ENCODE measurements at regions not wholly inside any gene's neighbourhood (a gene's known extent, or its start where the extent isn't known, plus 50 kb on each side); places are given as distances from the start of the nearest gene placed in this dataset.

GRCh38 chr1:163970151-163970550 is 588.8 kb upstream of the PBX1 start:
- POLR2A ChIA-PET: no interaction called here
- no TSS peak for BruUV-seq (replicated peaks)
- no peak overlapping the region for H3K4me3 ChIP-seq (ENCODE audit: low read depth in 2 of 2, low read length in 2 of 2)
- H3K4me1 ChIP-seq (ENCODE audit: control insufficient read depth, insufficient read depth, low read length): no peaks in the 10 kb centered on the region
- DNase-seq (ENCODE audit: low read depth, low spot score): no peak
- ATAC-seq: no peak
- no peaks in the 10 kb centered on the region for H3K27me3 ChIP-seq (ENCODE audit: control insufficient read depth, insufficient read depth, low read length)
- H3K36me3 ChIP-seq (ENCODE audit: control insufficient read depth, insufficient read depth, low read length): no peaks in the 10 kb centered on the region
- in situ Hi-C loops (cut with HindIII; ENCODE audit: low pct_unique_long_range_greater_than_20kb, low sequenced_read_pairs) (no loop called here), intact Hi-C loops (cut with micrococcal nuclease; ENCODE audit: unreplicated experiment) (no loop called here)
- TF ChIP-seq TCF7L2 (IDR thresholded peaks at IDR 0.05; ENCODE audit: low read depth, low read length) (no peak), SIN3A (IDR thresholded peaks at IDR 0.05; ENCODE audit: borderline replicate concordance, insufficient read depth, low read depth, low read length) (no peak), CTCF (IDR thresholded peaks at IDR 0.05) (no peak), REST (IDR thresholded peaks at IDR 0.05; ENCODE audit: insufficient read depth in 1 of 2, low read depth in 2 of 2, low read length in 1 of 2) (no peak), POLR2AphosphoS5 (IDR thresholded peaks at IDR 0.05; ENCODE audit: low read depth, low read length) (no peak)
- no peak overlapping the region for H3K27ac ChIP-seq (ENCODE audit: low read length)
- no peaks in the 10 kb centered on the region for H3K9me3 ChIP-seq (ENCODE audit: control insufficient read depth, insufficient read depth, low read depth, low read length)
- CTCF ChIA-PET: no interaction called here

- H3K9me3 ChIP-seq (ENCODE audit: control insufficient read depth, insufficient read depth, low read depth, low read length): no peaks in the 10 kb centered on the region
- BruUV-seq (replicated peaks): no TSS peak
- no peak for DNase-seq (ENCODE audit: low read depth, low spot score)
Measured at GRCh38 chr1:163970699-163971098, 588.3 kb upstream of the PBX1 start.

More at GRCh38 chr1:163970699-163971098, 588.3 kb upstream of the PBX1 start:
- POLR2A ChIA-PET: no interaction called here
- no peak overlapping the region for H3K4me3 ChIP-seq (ENCODE audit: low read depth in 2 of 2, low read length in 2 of 2)
- no peaks in the 10 kb centered on the region for H3K27me3 ChIP-seq (ENCODE audit: control insufficient read depth, insufficient read depth, low read length)
- no peak for TF ChIP-seq CTCF (IDR thresholded peaks at IDR 0.05)
- no peak for TF ChIP-seq REST (IDR thresholded peaks at IDR 0.05; ENCODE audit: insufficient read depth in 1 of 2, low read depth in 2 of 2, low read length in 1 of 2)
- TF ChIP-seq TCF7L2 (IDR thresholded peaks at IDR 0.05; ENCODE audit: low read depth, low read length): no peak
- TF ChIP-seq POLR2AphosphoS5 (IDR thresholded peaks at IDR 0.05; ENCODE audit: low read depth, low read length): no peak
- no peak for TF ChIP-seq SIN3A (IDR thresholded peaks at IDR 0.05; ENCODE audit: borderline replicate concordance, insufficient read depth, low read depth, low read length)
- ATAC-seq: no peak
- no peaks in the 10 kb centered on the region for H3K4me1 ChIP-seq (ENCODE audit: control insufficient read depth, insufficient read depth, low read length)
- H3K27ac ChIP-seq (ENCODE audit: low read length): no peak overlapping the region
- in situ Hi-C loops (cut with HindIII; ENCODE audit: low pct_unique_long_range_greater_than_20kb, low sequenced_read_pairs) (no loop called here), intact Hi-C loops (cut with micrococcal nuclease; ENCODE audit: unreplicated experiment) (no loop called here)
- CTCF ChIA-PET: no interaction called here
- H3K36me3 ChIP-seq (ENCODE audit: control insufficient read depth, insufficient read depth, low read length): no peaks in the 10 kb centered on the region
